ENCODE measurements at regions not wholly inside any gene's neighbourhood (a gene's known extent, or its start where the extent isn't known, plus 50 kb on each side); places are given as distances from the start of the nearest gene placed in this dataset.
"Not testable (repeated sequence)": the region's sequence is repeated elsewhere in the genome, so short reads cannot be mapped to it uniquely, and the experiment has no call there.

GRCh38 chr18:26623314-26623713, 75.0 kb upstream of the KCTD1 start:
- peaks cover 11 to 13% of the 10 kb centered on the region in 2 donors for H3K9me3 Mint-ChIP-seq
- not testable (repeated sequence) for H3K4me1 Mint-ChIP-seq (ENCODE audit: low read depth); H3K4me3 Mint-ChIP-seq; H3K27me3 Mint-ChIP-seq (ENCODE audit: low read depth); H3K36me3 Mint-ChIP-seq (ENCODE audit: insufficient read depth in 2 of 2); DNase-seq; H3K27ac Mint-ChIP-seq; ATAC-seq (replicated peaks in 1 of 2)

GRCh38 chr18:26621161-26622026, 73.0 kb upstream of the KCTD1 start:
- ATAC-seq (replicated peaks in 1 of 2): peak in 1 of 2 donors; percentile 60
- Mint-ChIP-seq H3K36me3 (ENCODE audit: insufficient read depth in 2 of 2) (peaks cover 6 to 7% of the 10 kb centered on the region in 2 donors), H3K27ac (no peak overlapping the region), H3K4me1 (ENCODE audit: low read depth) (no peaks in the 10 kb centered on the region), H3K9me3 (peaks cover 11 to 13% of the 10 kb centered on the region in 2 donors), H3K4me3 (no peak overlapping the region), H3K27me3 (ENCODE audit: low read depth) (peaks cover 8% of the 10 kb centered on the region)
- DNase-seq: peak; percentile 31 to 36

- Mint-ChIP-seq H3K27ac (no peak overlapping the region), H3K4me1 (ENCODE audit: low read depth) (no peaks in the 10 kb centered on the region), H3K36me3 (ENCODE audit: insufficient read depth in 2 of 2) (peaks cover 3 to 7% of the 10 kb centered on the region in 2 donors), H3K9me3 (peaks cover 7 to 8% of the 10 kb centered on the region in 2 donors), H3K4me3 (no peak overlapping the region), H3K27me3 (ENCODE audit: low read depth) (peaks cover 8% of the 10 kb centered on the region)
- ATAC-seq (replicated peaks in 1 of 2) (no peak), DNase-seq (no peak)
These were observed 71.0 kb upstream of the KCTD1 start for GRCh38 chr18:26619350-26619749.

GRCh38 chr18:26618135-26618534, 69.8 kb upstream of the KCTD1 start:
- H3K36me3 Mint-ChIP-seq (ENCODE audit: insufficient read depth in 2 of 2): no peaks in the 10 kb centered on the region
- ATAC-seq (replicated peaks in 1 of 2): no peak
- H3K4me1 Mint-ChIP-seq (ENCODE audit: low read depth): no peaks in the 10 kb centered on the region
- H3K27ac Mint-ChIP-seq: no peak overlapping the region
- peaks cover 0 to 1% of the 10 kb centered on the region in 2 donors for H3K9me3 Mint-ChIP-seq
- no peak overlapping the region for H3K4me3 Mint-ChIP-seq
- DNase-seq: no peak
- H3K27me3 Mint-ChIP-seq (ENCODE audit: low read depth): peaks cover 8% of the 10 kb centered on the region

GRCh38 chr18:26617151-26617554, 68.8 kb upstream of the KCTD1 start:
- Mint-ChIP-seq H3K27ac (no peak overlapping the region), H3K4me1 (ENCODE audit: low read depth) (no peaks in the 10 kb centered on the region), H3K36me3 (ENCODE audit: insufficient read depth in 2 of 2) (no peaks in the 10 kb centered on the region), H3K27me3 (ENCODE audit: low read depth) (peaks cover 3% of the 10 kb centered on the region), H3K4me3 (no peak overlapping the region), H3K9me3 (peaks cover 0 to 1% of the 10 kb centered on the region in 2 donors)
- no peak for ATAC-seq (replicated peaks in 1 of 2)
- DNase-seq: no peak

GRCh38 chr18:26614374-26614773, 66.0 kb upstream of the KCTD1 start:
- no peak for DNase-seq
- H3K4me1 Mint-ChIP-seq (ENCODE audit: low read depth): no peaks in the 10 kb centered on the region
- no peaks in the 10 kb centered on the region for H3K27me3 Mint-ChIP-seq (ENCODE audit: low read depth)
- ATAC-seq (replicated peaks in 1 of 2): no peak
- no peak overlapping the region for H3K4me3 Mint-ChIP-seq
- H3K36me3 Mint-ChIP-seq (ENCODE audit: insufficient read depth in 2 of 2): no peaks in the 10 kb centered on the region
- H3K27ac Mint-ChIP-seq: no peak overlapping the region
- H3K9me3 Mint-ChIP-seq: peaks cover 0 to 1% of the 10 kb centered on the region in 2 donors

All from activated T-cell treated with anti-CD3 and anti-CD28 coated beads, Interleukin-2, amount 50 U/mL, for 72 hours (primary cell).